B cell (primary cell): ENCODE measurements at regions not wholly inside any gene's neighbourhood (a gene's known extent, or its start where the extent isn't known, plus 50 kb on each side); places are given as distances from the start of the nearest gene placed in this dataset.

Experiments used
- EZH2 ChIP-seq: IDR thresholded peaks from 2 replicates; pipeline ENCODE4 v1.6.1; 2012; ENCODE audit warnings: borderline replicate concordance, low read depth, mild to moderate bottlenecking, moderate library complexity, low read length; ENCODE audit not compliant: insufficient read depth, poor library complexity, severe bottlenecking
- TF ChIP-seq, protein P1 (sequence below): fragments of 200-600 bp; IDR thresholded peaks from one replicate; pipeline ENCODE4 v1.8.0; 2022; ENCODE audit warnings: antibody characterized with exemption, mild to moderate bottlenecking

DNA sequence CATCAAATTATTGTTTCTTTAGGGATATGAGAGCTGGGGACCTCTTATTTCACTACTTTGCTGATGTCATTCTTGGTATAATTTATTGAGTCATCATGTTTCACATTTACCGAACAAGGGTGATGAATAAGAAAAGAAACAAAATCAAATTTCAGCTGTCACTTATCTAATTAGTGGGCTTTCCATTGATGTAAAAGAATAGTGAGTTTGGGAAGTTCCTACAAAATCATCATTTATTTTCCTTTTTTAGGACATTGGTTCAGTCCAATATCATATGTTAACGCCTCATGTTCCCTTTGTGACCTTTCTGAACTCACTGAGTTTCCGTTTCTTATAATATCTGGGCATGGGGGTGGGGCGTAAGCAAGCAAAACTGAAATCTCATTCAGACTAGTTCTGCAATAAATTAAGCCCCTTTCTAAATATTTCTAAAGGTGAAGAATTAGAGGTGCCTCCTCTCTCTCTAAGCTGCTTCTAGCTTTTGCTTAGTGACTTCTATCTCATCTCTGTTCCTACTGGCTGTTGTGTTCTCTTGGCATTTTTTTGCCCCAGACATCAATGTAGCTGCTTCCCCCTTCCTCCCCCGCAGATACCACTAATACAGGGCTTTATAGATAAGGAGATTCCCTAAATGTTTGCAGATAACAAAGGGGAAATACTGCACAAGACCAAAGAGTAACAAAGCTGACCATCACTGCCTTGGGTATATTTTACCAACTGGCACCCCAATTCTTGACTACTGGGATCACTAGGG is 238.0 kb upstream of the CTNNB1 start:
- TF ChIP-seq, protein P1, sequence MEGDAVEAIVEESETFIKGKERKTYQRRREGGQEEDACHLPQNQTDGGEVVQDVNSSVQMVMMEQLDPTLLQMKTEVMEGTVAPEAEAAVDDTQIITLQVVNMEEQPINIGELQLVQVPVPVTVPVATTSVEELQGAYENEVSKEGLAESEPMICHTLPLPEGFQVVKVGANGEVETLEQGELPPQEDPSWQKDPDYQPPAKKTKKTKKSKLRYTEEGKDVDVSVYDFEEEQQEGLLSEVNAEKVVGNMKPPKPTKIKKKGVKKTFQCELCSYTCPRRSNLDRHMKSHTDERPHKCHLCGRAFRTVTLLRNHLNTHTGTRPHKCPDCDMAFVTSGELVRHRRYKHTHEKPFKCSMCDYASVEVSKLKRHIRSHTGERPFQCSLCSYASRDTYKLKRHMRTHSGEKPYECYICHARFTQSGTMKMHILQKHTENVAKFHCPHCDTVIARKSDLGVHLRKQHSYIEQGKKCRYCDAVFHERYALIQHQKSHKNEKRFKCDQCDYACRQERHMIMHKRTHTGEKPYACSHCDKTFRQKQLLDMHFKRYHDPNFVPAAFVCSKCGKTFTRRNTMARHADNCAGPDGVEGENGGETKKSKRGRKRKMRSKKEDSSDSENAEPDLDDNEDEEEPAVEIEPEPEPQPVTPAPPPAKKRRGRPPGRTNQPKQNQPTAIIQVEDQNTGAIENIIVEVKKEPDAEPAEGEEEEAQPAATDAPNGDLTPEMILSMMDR, result no peak
- no peak for TF ChIP-seq EZH2
